H1 (cell line): ENCODE measurements at regions not wholly inside any gene's neighbourhood (a gene's known extent, or its start where the extent isn't known, plus 50 kb on each side); places are given as distances from the start of the nearest gene placed in this dataset.

Source experiments
- CTCF ChIA-PET: fragments of 300-600 bp; sonication (Branson Sonifier 250); formaldehyde crosslinking; loops from one replicate; lab custom pipeline; 2021; ENCODE audit not compliant: partially characterized antibody; lab: Charles Lee
- POLR2A ChIA-PET: fragments of 300-600 bp; sonication (Branson Sonifier 250); formaldehyde crosslinking; loops from one replicate; lab custom pipeline; 2021; ENCODE audit warnings: inconsistent platforms; ENCODE audit not compliant: partially characterized antibody; lab: Charles Lee
- DNase-seq, 2 experiments: peaks; one replicate each; pipeline versions ENCODE4 v3.0.0 to v3.0.0-alpha.2; 2010 to 2022; ENCODE audit warnings: low spot score in 2 of 2, low read depth in 1 of 2, mixed read lengths in 1 of 2
- FAIRE-seq: peaks from 2 replicates; lab custom pipeline; 2011; peaks lifted over from hg19 to GRCh38; lab: Jason Lieb, UNC
- H2AFZ ChIP-seq: 2 replicates; pipeline ENCODE4 v1.8.1; 2012; ENCODE audit warnings: low read length, inconsistent platforms
- H2AK5ac ChIP-seq: 2 replicates; pipeline ENCODE4 v1.6.1; 2013; ENCODE audit warnings: low read depth, low read length
- H2BK120ac ChIP-seq: replicated peaks from 2 replicates; pipeline ENCODE3; 2013; ENCODE audit warnings: low read depth, low read length, inconsistent platforms
- H2BK12ac ChIP-seq: 2 replicates; pipeline ENCODE4 v1.6.1; 2013; ENCODE audit warnings: low read depth, low read length
- H2BK15ac ChIP-seq: 2 replicates; pipeline ENCODE4 v1.6.1; 2013; ENCODE audit warnings: low read length
- H2BK20ac ChIP-seq: 2 replicates; pipeline ENCODE4 v1.6.1; 2013; ENCODE audit warnings: low read length
- H2BK5ac ChIP-seq: 2 replicates; pipeline ENCODE4 v1.6.1; 2013; ENCODE audit warnings: low read depth, low read length
- H3K14ac ChIP-seq: 2 replicates; pipeline ENCODE4 v1.6.1; 2013; ENCODE audit warnings: inconsistent platforms; ENCODE audit not compliant: insufficient read length
- H3K18ac ChIP-seq: 2 replicates; pipeline ENCODE4 v1.6.1; 2013; ENCODE audit warnings: low read length; ENCODE audit errors: extremely low read depth
- H3K23ac ChIP-seq: 2 replicates; pipeline ENCODE4 v1.6.1; 2013; ENCODE audit warnings: inconsistent platforms; ENCODE audit not compliant: insufficient read length
- H3K23me2 ChIP-seq: 2 replicates; pipeline ENCODE4 v1.6.1; 2013; ENCODE audit warnings: low read depth, low read length
- H3K27ac ChIP-seq: 2 replicates; pipeline ENCODE4 v1.6.1; 2011; ENCODE audit warnings: low read depth, low read length, inconsistent platforms
- H3K27me3 ChIP-seq, 4 experiments: replicated peaks in 1 of 4; 1 replicate in 1 of 4; 2 replicates in 3 of 4; pipeline versions ENCODE4 v1.6.1 to v1.8.1; 2011 to 2013; ENCODE audit warnings: low read length in 3 of 4, mild to moderate bottlenecking in 3 of 4, inconsistent platforms in 2 of 4, mixed read lengths in 2 of 4, moderate library complexity in 1 of 4; ENCODE audit not compliant: control insufficient read depth in 3 of 4, insufficient read depth in 3 of 4; ENCODE audit errors: extremely low read depth in 1 of 4
- H3K36me3 ChIP-seq, 4 experiments: 2 replicates each; pipeline versions ENCODE4 v1.6.1 to v1.8.1; 2011 to 2013; ENCODE audit warnings: mild to moderate bottlenecking in 4 of 4, low read length in 3 of 4, moderate library complexity in 2 of 4, control low read depth in 1 of 4, inconsistent platforms in 1 of 4; ENCODE audit not compliant: insufficient read depth in 4 of 4, control insufficient read depth in 2 of 4
- H3K4ac ChIP-seq: replicated peaks from 2 replicates; pipeline ENCODE3; 2013; ENCODE audit warnings: low read length, low read depth, mixed read lengths, inconsistent platforms; ENCODE audit not compliant: insufficient read length
- H3K4me1 ChIP-seq, 4 experiments: replicated peaks in 1 of 4; 1 replicate in 1 of 4; 2 replicates in 3 of 4; pipeline versions ENCODE4 v1.6.1 to v1.8.1; 2011 to 2013; ENCODE audit warnings: low read length in 3 of 4, inconsistent platforms in 2 of 4, mixed read lengths in 1 of 4; ENCODE audit not compliant: insufficient read depth in 4 of 4, control insufficient read depth in 3 of 4
- H3K4me2 ChIP-seq, 2 experiments: 2 replicates each; pipeline versions ENCODE4 v1.6.1 to v1.8.1; 2011 to 2013; ENCODE audit warnings: low read depth in 2 of 2, low read length in 2 of 2, control low read depth in 1 of 2, inconsistent platforms in 1 of 2, mild to moderate bottlenecking in 1 of 2; ENCODE audit not compliant: insufficient read depth in 1 of 2
- H3K4me3 ChIP-seq, 4 experiments: fragments of 200-600, 300-600 bp in 1 of 4; sonication (generic), shearing (Covaris generic), sonication (Bioruptor Twin) in 1 of 4; 2 replicates each; pipeline versions ENCODE4 v1.5.1 to v1.8.1; 2011 to 2016; ENCODE audit warnings: low read length in 4 of 4, low read depth in 3 of 4, control low read depth in 2 of 4, inconsistent platforms in 2 of 4, mild to moderate bottlenecking in 2 of 4, mixed read lengths in 1 of 4, moderate library complexity in 1 of 4; ENCODE audit not compliant: insufficient read depth in 2 of 4; ENCODE audit errors: extremely low read depth in 1 of 4
- H3K56ac ChIP-seq: replicated peaks from 2 replicates; pipeline ENCODE3; 2013; ENCODE audit warnings: low read depth, mild to moderate bottlenecking, mixed read lengths, low read length, inconsistent platforms; ENCODE audit not compliant: insufficient read length
- H3K79me1 ChIP-seq: 2 replicates; pipeline ENCODE4 v1.6.1; 2013; ENCODE audit warnings: low read depth, low read length, control low read depth
- H3K79me2 ChIP-seq, 2 experiments: 2 replicates each; pipeline versions ENCODE4 v1.6.1 to v1.8.1; 2012 to 2013; ENCODE audit warnings: low read length in 2 of 2, mild to moderate bottlenecking in 2 of 2, inconsistent platforms in 1 of 2; ENCODE audit not compliant: insufficient read depth in 2 of 2, control insufficient read depth in 1 of 2
- H3K9ac ChIP-seq, 4 experiments: replicated peaks in 1 of 4; 1 replicate in 1 of 4; 2 replicates in 3 of 4; pipeline versions ENCODE4 v1.6.1 to v1.8.1; 2011 to 2013; ENCODE audit warnings: low read depth in 3 of 4, low read length in 3 of 4, control low read depth in 2 of 4, mild to moderate bottlenecking in 2 of 4, moderate library complexity in 2 of 4, inconsistent platforms in 1 of 4; ENCODE audit errors: extremely low read depth in 1 of 4
- H3K9me3 ChIP-seq, 2 experiments: 2 replicates each; pipeline versions ENCODE4 v1.6.1 to v1.8.1; 2012 to 2013; ENCODE audit warnings: mild to moderate bottlenecking in 2 of 2, moderate library complexity in 2 of 2, control low read depth in 1 of 2, inconsistent platforms in 1 of 2, low read depth in 1 of 2, low read length in 1 of 2, mixed read lengths in 1 of 2; ENCODE audit not compliant: insufficient read depth in 2 of 2
- H4K20me1 ChIP-seq, 2 experiments: replicated peaks in 1 of 2; 2 replicates each; pipeline versions ENCODE3 to v1.8.1; 2011 to 2013; ENCODE audit warnings: inconsistent platforms in 2 of 2, low read length in 2 of 2, mild to moderate bottlenecking in 1 of 2; ENCODE audit not compliant: insufficient read depth in 2 of 2, control insufficient read depth in 1 of 2
- H4K5ac ChIP-seq: 2 replicates; pipeline ENCODE4 v1.6.1; 2013; ENCODE audit warnings: low read length, low read depth, mixed read lengths, inconsistent platforms; ENCODE audit not compliant: insufficient read length
- H4K8ac ChIP-seq: 2 replicates; pipeline ENCODE4 v1.8.0; 2013; ENCODE audit warnings: mild to moderate bottlenecking, moderate library complexity, low read length, inconsistent platforms; ENCODE audit not compliant: insufficient read depth; ENCODE audit errors: extremely low read depth
- H4K91ac ChIP-seq: replicated peaks from 2 replicates; pipeline ENCODE3; 2013; ENCODE audit warnings: low read length, mixed read lengths, inconsistent platforms; ENCODE audit not compliant: insufficient read length
- CEBPB ChIP-seq: IDR thresholded peaks from 2 replicates; pipeline ENCODE4 v1.6.1; 2012; ENCODE audit warnings: low read depth, low read length
- E2F6 ChIP-seq: IDR thresholded peaks from 2 replicates; pipeline ENCODE4 v1.6.1; 2012; ENCODE audit warnings: inconsistent platforms
- GABPA ChIP-seq: IDR thresholded peaks from 2 replicates; pipeline ENCODE4 v1.6.1; 2011; ENCODE audit warnings: mild to moderate bottlenecking, low read length, moderate library complexity, borderline replicate concordance; ENCODE audit not compliant: insufficient read depth
- POLR2AphosphoS5 ChIP-seq: IDR thresholded peaks from 2 replicates; pipeline ENCODE4 v1.6.1; 2011; ENCODE audit warnings: low read depth, low read length
- RAD21 ChIP-seq, 2 experiments: IDR thresholded peaks in 1 of 2; conservative IDR thresholded peaks in 1 of 2; 2 replicates each; pipeline ENCODE4 v1.6.1; 2011; ENCODE audit warnings: low read depth in 2 of 2, low read length in 2 of 2, improper control_type of control experiment in 1 of 2, inconsistent platforms in 1 of 2, mild to moderate bottlenecking in 1 of 2, moderate library complexity in 1 of 2
- SIN3A ChIP-seq, 2 experiments: IDR thresholded peaks in 1 of 2; conservative IDR thresholded peaks in 1 of 2; 2 replicates each; pipeline ENCODE4 v1.6.1; 2011 to 2012; ENCODE audit warnings: low read length in 2 of 2, improper control_type of control experiment in 1 of 2, low read depth in 1 of 2, mild to moderate bottlenecking in 1 of 2
- TAF7 ChIP-seq: optimal IDR thresholded peaks from 2 replicates; pipeline ENCODE3; 2011; ENCODE audit warnings: low read depth, mild to moderate bottlenecking, inconsistent platforms, low read length, moderate library complexity, borderline replicate concordance
- WGBS, 2 experiments: shearing (Covaris generic) in 1 of 2; methylation state at CpG; one replicate each; pipeline versions ENCODE4 v1.1.6 to v1.1.7; 2013 to 2015; ENCODE audit warnings: low lambda C conversion rate in 2 of 2, mixed read lengths in 2 of 2, inconsistent platforms in 1 of 2, low coverage in 1 of 2, missing lambda C conversion rate in 1 of 2; ENCODE audit not compliant: insufficient replicate concordance in 2 of 2, insufficient coverage in 1 of 2, insufficient read length in 1 of 2; ENCODE audit errors: extremely low coverage in 1 of 2, missing lambda C conversion rate in 1 of 2; 5-methylcytosine and 5-hydroxymethylcytosine counted together

GRCh38 chr15:91535856-91536500 is 317.5 kb upstream of the SLCO3A1 start:
- no peak overlapping the region for H2BK15ac ChIP-seq
- H3K4ac ChIP-seq: no peak overlapping the region
- H2AFZ ChIP-seq: no peak overlapping the region
- no peaks in the 10 kb centered on the region for H3K23me2 ChIP-seq
- no peak overlapping the region for H2BK20ac ChIP-seq
- no peak overlapping the region for H4K5ac ChIP-seq
- no peak overlapping the region for H3K9ac ChIP-seq
- H3K4me3 ChIP-seq: no peak overlapping the region
- no peaks in the 10 kb centered on the region for H3K79me2 ChIP-seq
- no peaks in the 10 kb centered on the region for H3K36me3 ChIP-seq
- no peaks in the 10 kb centered on the region for H3K4me1 ChIP-seq
- CTCF ChIA-PET: no interaction called here
- no peak overlapping the region for H2BK120ac ChIP-seq
- H3K56ac ChIP-seq: no peak overlapping the region
- FAIRE-seq (no peak), DNase-seq (peak in 1 of 2 experiments; percentile 10)
- no peaks in the 10 kb centered on the region for H3K27me3 ChIP-seq
- 92% methylated on average over 4 of the region's 4 CpGs; no CpG with 5 or more reads in 1 of the 2 experiments for WGBS, 2 experiments
- no peaks in the 10 kb centered on the region for H4K20me1 ChIP-seq
- H2BK5ac ChIP-seq: no peak overlapping the region
- no peak overlapping the region for H3K18ac ChIP-seq
- no peak overlapping the region for H3K4me2 ChIP-seq
- no peak overlapping the region for H3K23ac ChIP-seq
- no peak overlapping the region for H3K27ac ChIP-seq
- H2BK12ac ChIP-seq: no peak overlapping the region
- no peak overlapping the region for H4K8ac ChIP-seq
- POLR2A ChIA-PET: no interaction called here
- no peak overlapping the region for H3K14ac ChIP-seq
- H3K79me1 ChIP-seq: no peaks in the 10 kb centered on the region
- no peak overlapping the region for H2AK5ac ChIP-seq
- H4K91ac ChIP-seq: no peak overlapping the region
- H3K9me3 ChIP-seq: no peaks in the 10 kb centered on the region
- TF ChIP-seq SIN3A (conservative IDR thresholded peaks at IDR 0.05 in 1 of 2, IDR thresholded peaks at IDR 0.05 in 1 of 2; ENCODE audit: low read depth in 1 of 2, low read length in 2 of 2) (no peak), GABPA (no peak), RAD21 (IDR thresholded peaks at IDR 0.05 in 1 of 2, conservative IDR thresholded peaks at IDR 0.05 in 1 of 2; ENCODE audit: low read depth in 2 of 2, low read length in 2 of 2) (no peak), CEBPB (no peak), POLR2AphosphoS5 (no peak), E2F6 (no peak), TAF7 (no peak)
